HepG2 (cell line): ENCODE measurements at regions not wholly inside any gene's neighbourhood (a gene's known extent, or its start where the extent isn't known, plus 50 kb on each side); places are given as distances from the start of the nearest gene placed in this dataset.

Experiments
- ATAC-seq: fragments of 200-7000 bp; cut with Tn5 transposase; 3 replicates; pipeline ENCODE4 v1.9.1; 2020; ENCODE audit warnings: mild to moderate bottlenecking, moderate library complexity
- BruUV-seq: library from RNA; stranded (reverse); fragments of 400-500 nt; replicated peaks from 2 replicates; lab custom pipeline; 2021; lab: Mats Ljungman, UMichigan
- CTCF ChIA-PET: fragments of 300-600 bp; formaldehyde crosslinking; extraction: SDS; loops from one replicate; lab custom pipeline; 2021; ENCODE audit warnings: low total read pairs, inconsistent platforms, low intra/inter-chr PET ratio; lab: Yijun Ruan, JAX
- POLR2A ChIA-PET: fragments of 350-600 bp; sonication (Branson Sonifier 250); formaldehyde crosslinking; loops from one replicate; lab custom pipeline; 2020; ENCODE audit warnings: antibody characterized with exemption, inconsistent platforms; lab: Yijun Ruan, JAX
- DNase-seq: peaks from one replicate; pipeline ENCODE4 v3.0.0-alpha.2; 2015; ENCODE audit warnings: low spot score
- FAIRE-seq: peaks from 3 replicates; lab custom pipeline; 2011; peaks lifted over from hg19 to GRCh38; lab: Jason Lieb, UNC
- H2AFZ ChIP-seq: one replicate; pipeline ENCODE4 v1.6.1; 2011; ENCODE audit warnings: low read length, inconsistent platforms
- H3K27ac ChIP-seq: fragments of 300-600 bp; 3 replicates; pipeline ENCODE4 v1.8.0; 2011; ENCODE audit warnings: mixed run types, mild to moderate bottlenecking, mixed read lengths, low read length, inconsistent platforms; ENCODE audit not compliant: insufficient read depth; ENCODE audit errors: extremely low read length
- H3K27me3 ChIP-seq, 2 experiments: fragments of 200-600 bp in 1 of 2; 2 replicates in 1 of 2; 3 replicates in 1 of 2; pipeline versions ENCODE4 v1.6.0 to v1.8.0; 2011; ENCODE audit warnings: low read length in 2 of 2, mild to moderate bottlenecking in 2 of 2, moderate library complexity in 2 of 2, inconsistent platforms in 1 of 2; ENCODE audit not compliant: insufficient read depth in 2 of 2, control insufficient read depth in 1 of 2
- H3K36me3 ChIP-seq, 2 experiments: fragments of 200-600 bp in 1 of 2; replicated peaks in 1 of 2; 2 replicates in 1 of 2; 3 replicates in 1 of 2; pipeline versions ENCODE4 v1.5.1 to v1.8.0; 2011; ENCODE audit warnings: low read length in 2 of 2, inconsistent platforms in 1 of 2; ENCODE audit not compliant: insufficient read depth in 2 of 2, control insufficient read depth in 1 of 2
- H3K4me1 ChIP-seq: 2 replicates; pipeline ENCODE4 v1.5.1; 2012; ENCODE audit warnings: low read length, inconsistent platforms; ENCODE audit not compliant: insufficient read depth
- H3K4me2 ChIP-seq: 2 replicates; pipeline ENCODE4 v1.6.0; 2011; ENCODE audit warnings: low read depth, low read length, inconsistent platforms
- H3K4me3 ChIP-seq, 3 experiments: fragments of 200-600 bp in 1 of 3; sonication (generic), shearing (Covaris generic) in 1 of 3; replicated peaks in 1 of 3; 2 replicates each; pipeline ENCODE4 v1.5.1; 2011 to 2016; ENCODE audit warnings: low read length in 3 of 3, inconsistent platforms in 2 of 3, low read depth in 2 of 3, mild to moderate bottlenecking in 2 of 3, control low read depth in 1 of 3, mixed read lengths in 1 of 3; ENCODE audit not compliant: insufficient read depth in 1 of 3
- H3K79me2 ChIP-seq: one replicate; pipeline ENCODE4 v1.6.1; 2011; ENCODE audit warnings: low read length, inconsistent platforms; ENCODE audit not compliant: insufficient read depth
- H3K9ac ChIP-seq: 2 replicates; pipeline ENCODE4 v1.6.0; 2011; ENCODE audit warnings: mild to moderate bottlenecking, low read depth, low read length, inconsistent platforms; ENCODE audit not compliant: insufficient read depth
- H3K9me3 ChIP-seq: 2 replicates; pipeline ENCODE4 v1.5.1; 2012; ENCODE audit warnings: mild to moderate bottlenecking, low read length
- H4K20me1 ChIP-seq: 2 replicates; pipeline ENCODE4 v1.6.0; 2011; ENCODE audit warnings: inconsistent platforms, mild to moderate bottlenecking, low read length, moderate library complexity; ENCODE audit not compliant: insufficient read depth
- AGO1 ChIP-seq: fragments of 200-400 bp; formaldehyde crosslinking; IDR thresholded peaks from 2 replicates; pipeline ENCODE4 v1.6.1; 2017; ENCODE audit warnings: mild to moderate bottlenecking, low read depth, low read length, moderate library complexity; ENCODE audit not compliant: poor library complexity, severe bottlenecking
- ARNT ChIP-seq: fragments of 450-650 bp; IDR thresholded peaks from 2 replicates; pipeline ENCODE4 v1.6.1; 2017
- CHD4 ChIP-seq: fragments of 200-600 bp; sonication (generic); IDR thresholded peaks from 2 replicates; pipeline ENCODE4 v1.7.0; 2017; ENCODE audit warnings: mild to moderate bottlenecking, low read length, borderline replicate concordance
- GATAD1 ChIP-seq: IDR thresholded peaks from 2 replicates; pipeline ENCODE4 v1.6.1; 2016; ENCODE audit warnings: missing genetic modification reagents, missing compliant biosample characterization
- KDM1A ChIP-seq: IDR thresholded peaks from 2 replicates; pipeline ENCODE4 v1.6.1; 2016; ENCODE audit warnings: missing compliant biosample characterization
- MATR3 ChIP-seq: sonication (generic); formaldehyde crosslinking; IDR thresholded peaks from 2 replicates; pipeline ENCODE4 v1.4.0; 2020; ENCODE audit warnings: missing genetic modification reagents
- NCOR1 ChIP-seq: fragments of 200-600 bp; sonication (generic); IDR thresholded peaks from 2 replicates; pipeline ENCODE4 v1.7.0; 2017; ENCODE audit warnings: antibody characterized with exemption, low read length, borderline replicate concordance
- NONO ChIP-seq, 2 experiments: fragments of 450-650 bp in 1 of 2; sonication (generic) in 1 of 2; formaldehyde crosslinking in 1 of 2; IDR thresholded peaks in 1 of 2; conservative IDR thresholded peaks in 1 of 2; 2 replicates each; pipeline versions ENCODE4 v1.6.1 to v1.8.0; 2017 to 2022; ENCODE audit warnings: mild to moderate bottlenecking in 1 of 2, missing genetic modification reagents in 1 of 2, moderate library complexity in 1 of 2
- NPAS2 ChIP-seq: sonication (generic); formaldehyde crosslinking; IDR thresholded peaks from 2 replicates; pipeline ENCODE4 v1.8.0; 2022; ENCODE audit warnings: mild to moderate bottlenecking, missing genetic modification reagents, borderline replicate concordance
- SMARCE1 ChIP-seq: fragments of 450-650 bp; IDR thresholded peaks from 2 replicates; pipeline ENCODE4 v1.6.1; 2017; ENCODE audit warnings: borderline replicate concordance
- ZC3H13 ChIP-seq: sonication (generic); formaldehyde crosslinking; IDR thresholded peaks from 2 replicates; pipeline ENCODE4 v1.8.1; 2023; ENCODE audit warnings: mild to moderate bottlenecking, missing genetic modification reagents, moderate library complexity
- ZNF180 ChIP-seq: sonication (generic); formaldehyde crosslinking; IDR thresholded peaks from 2 replicates; pipeline ENCODE4 v1.4.0; 2020; ENCODE audit warnings: low read depth, missing genetic modification reagents, borderline replicate concordance
- ZNF652 ChIP-seq: IDR thresholded peaks from 2 replicates; pipeline ENCODE4 v1.6.1; 2016; ENCODE audit warnings: low read depth, borderline replicate concordance
- ZNF781 ChIP-seq: sonication (generic); formaldehyde crosslinking; IDR thresholded peaks from 2 replicates; pipeline ENCODE4 v1.5.1; 2020; ENCODE audit warnings: borderline replicate concordance, mild to moderate bottlenecking, missing genetic modification reagents; ENCODE audit errors: not compliant biosample characterization
- ZNF879 ChIP-seq: sonication (generic); formaldehyde crosslinking; IDR thresholded peaks from 2 replicates; pipeline ENCODE4 v1.8.1; 2023; ENCODE audit warnings: missing genetic modification reagents
- ZSCAN12 ChIP-seq: sonication (generic); formaldehyde crosslinking; IDR thresholded peaks from 2 replicates; pipeline ENCODE4 v1.9.0; 2021; ENCODE audit warnings: mild to moderate bottlenecking, missing genetic modification reagents
- WGBS: methylation state at CpG from one replicate; pipeline ENCODE4 v1.1.6; 2017; ENCODE audit warnings: low lambda C conversion rate; 5-methylcytosine and 5-hydroxymethylcytosine counted together
- in situ Hi-C: cut with HindIII; loops from 2 replicates; pipeline ENCODE4 v1.10.0; 2017; ENCODE audit warnings: low pct_unique_long_range_greater_than_20kb; ENCODE audit not compliant: extremely low pct_ligation_motif_present
- intact Hi-C: fragments of 100-400 bp; cut with micrococcal nuclease; formaldehyde crosslinking; loops from one replicate; pipeline ENCODE4 v1.10.0; 2022; ENCODE audit not compliant: unreplicated experiment
- TF ChIP-seq, protein P1 (sequence below): sonication (generic); formaldehyde crosslinking; IDR thresholded peaks from 2 replicates; pipeline ENCODE4 v1.4.0; 2020; ENCODE audit warnings: missing genetic modification reagents
- TF ChIP-seq, protein P2 (sequence below): IDR thresholded peaks from 2 replicates; pipeline ENCODE4 v1.6.1; 2016; ENCODE audit warnings: low read depth, borderline replicate concordance
- TF ChIP-seq, protein P3 (sequence below): sonication (generic); formaldehyde crosslinking; IDR thresholded peaks from 2 replicates; pipeline ENCODE4 v1.4.0; 2020; ENCODE audit warnings: missing genetic modification reagents

DNA sequence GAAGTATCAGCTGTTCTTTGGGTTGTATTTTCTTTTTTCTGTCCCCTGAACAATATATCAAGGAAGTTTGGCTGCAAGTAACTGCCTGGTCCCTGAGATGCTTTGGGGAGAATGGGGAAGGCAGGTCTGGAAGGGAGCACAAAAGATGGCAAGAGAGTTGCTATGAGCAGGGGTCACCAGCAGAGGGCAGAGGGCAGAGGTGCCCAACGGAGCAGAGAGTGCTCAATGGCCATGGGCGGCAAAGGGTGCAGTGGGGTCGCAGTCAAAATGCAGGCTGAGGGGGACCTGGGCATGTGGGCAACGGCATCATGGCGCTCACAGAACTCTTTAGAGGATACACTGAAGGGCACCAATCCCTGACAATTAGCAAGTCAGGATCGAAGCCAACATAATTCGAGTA, 107.7 kb upstream of the ATP8B1 start (continued):
- no peak for TF ChIP-seq GATAD1 (CRISPR knock-in tag)
- no peak for TF ChIP-seq AGO1
- TF ChIP-seq ZC3H13 = no peak
- TF ChIP-seq ZNF781 (CRISPR knock-in tag) = no peak

DNA sequence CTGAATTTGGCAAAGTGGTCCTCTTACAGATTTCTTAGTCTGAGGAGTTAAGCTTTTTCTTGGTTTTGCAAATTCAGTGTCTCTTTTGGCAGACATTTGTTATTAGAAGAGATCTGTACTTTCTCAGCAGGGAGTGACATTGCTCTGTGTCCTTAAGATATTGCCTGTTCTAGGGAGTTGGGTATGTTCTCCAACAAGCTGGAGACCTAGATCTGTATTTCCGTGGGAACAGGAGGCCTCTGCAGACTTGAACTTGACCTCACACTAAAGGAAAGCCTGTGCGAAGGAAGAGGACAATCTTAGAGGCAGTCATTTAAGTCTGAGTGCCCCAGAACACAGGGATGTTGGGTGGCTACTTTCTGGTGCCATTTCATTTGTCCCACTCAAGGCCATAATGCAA, 107.0 kb upstream of the ATP8B1 start:
- in situ Hi-C loops (loop anchor here (25.0 kb wide), 1 partner anchor 852 kb away; no protein-coding TSS in a partner anchor), intact Hi-C loops (no loop called here)
- Histone ChIP-seq H3K9ac (no peak overlapping the region), H3K4me2 (no peak overlapping the region), H3K79me2 (no peaks in the 10 kb centered on the region), H2AFZ (no peak overlapping the region), H4K20me1 (no peaks in the 10 kb centered on the region), H3K27me3 (0 out of 5 replicates have a peak, but pooled peaks cover 0 to 7% of the 10 kb centered on the region in 2 experiments), H3K4me1 (peaks cover 5% of the 10 kb centered on the region; the same call in 1 of the 2 replicates), H3K27ac (no peak overlapping the region), H3K9me3 (no peaks in the 10 kb centered on the region), H3K4me3 (no peak overlapping the region), H3K36me3 (no peaks in the 10 kb centered on the region)
- WGBS = 43% methylated on average over 2 of the region's 2 CpGs
- CTCF ChIA-PET = no interaction called here
- ATAC-seq (no peak), DNase-seq (no peak), FAIRE-seq (no peak)
- BruUV-seq = no TSS peak
- POLR2A ChIA-PET = no interaction called here
- TF ChIP-seq CHD4 (no peak), NPAS2 (CRISPR knock-in tag) (no peak), KDM1A (CRISPR knock-in tag) (no peak), ZNF879 (CRISPR knock-in tag) (no peak), ZNF180 (CRISPR knock-in tag) (no peak), NCOR1 (no peak), ZSCAN12 (CRISPR knock-in tag) (no peak), NONO (IDR thresholded peaks at IDR 0.05) (no peak), NONO (CRISPR knock-in tag; conservative IDR thresholded peaks at IDR 0.05) (no peak), MATR3 (CRISPR knock-in tag) (no peak), ZNF652 (no peak), ARNT (no peak), SMARCE1 (no peak)
- TF ChIP-seq, protein P1, sequence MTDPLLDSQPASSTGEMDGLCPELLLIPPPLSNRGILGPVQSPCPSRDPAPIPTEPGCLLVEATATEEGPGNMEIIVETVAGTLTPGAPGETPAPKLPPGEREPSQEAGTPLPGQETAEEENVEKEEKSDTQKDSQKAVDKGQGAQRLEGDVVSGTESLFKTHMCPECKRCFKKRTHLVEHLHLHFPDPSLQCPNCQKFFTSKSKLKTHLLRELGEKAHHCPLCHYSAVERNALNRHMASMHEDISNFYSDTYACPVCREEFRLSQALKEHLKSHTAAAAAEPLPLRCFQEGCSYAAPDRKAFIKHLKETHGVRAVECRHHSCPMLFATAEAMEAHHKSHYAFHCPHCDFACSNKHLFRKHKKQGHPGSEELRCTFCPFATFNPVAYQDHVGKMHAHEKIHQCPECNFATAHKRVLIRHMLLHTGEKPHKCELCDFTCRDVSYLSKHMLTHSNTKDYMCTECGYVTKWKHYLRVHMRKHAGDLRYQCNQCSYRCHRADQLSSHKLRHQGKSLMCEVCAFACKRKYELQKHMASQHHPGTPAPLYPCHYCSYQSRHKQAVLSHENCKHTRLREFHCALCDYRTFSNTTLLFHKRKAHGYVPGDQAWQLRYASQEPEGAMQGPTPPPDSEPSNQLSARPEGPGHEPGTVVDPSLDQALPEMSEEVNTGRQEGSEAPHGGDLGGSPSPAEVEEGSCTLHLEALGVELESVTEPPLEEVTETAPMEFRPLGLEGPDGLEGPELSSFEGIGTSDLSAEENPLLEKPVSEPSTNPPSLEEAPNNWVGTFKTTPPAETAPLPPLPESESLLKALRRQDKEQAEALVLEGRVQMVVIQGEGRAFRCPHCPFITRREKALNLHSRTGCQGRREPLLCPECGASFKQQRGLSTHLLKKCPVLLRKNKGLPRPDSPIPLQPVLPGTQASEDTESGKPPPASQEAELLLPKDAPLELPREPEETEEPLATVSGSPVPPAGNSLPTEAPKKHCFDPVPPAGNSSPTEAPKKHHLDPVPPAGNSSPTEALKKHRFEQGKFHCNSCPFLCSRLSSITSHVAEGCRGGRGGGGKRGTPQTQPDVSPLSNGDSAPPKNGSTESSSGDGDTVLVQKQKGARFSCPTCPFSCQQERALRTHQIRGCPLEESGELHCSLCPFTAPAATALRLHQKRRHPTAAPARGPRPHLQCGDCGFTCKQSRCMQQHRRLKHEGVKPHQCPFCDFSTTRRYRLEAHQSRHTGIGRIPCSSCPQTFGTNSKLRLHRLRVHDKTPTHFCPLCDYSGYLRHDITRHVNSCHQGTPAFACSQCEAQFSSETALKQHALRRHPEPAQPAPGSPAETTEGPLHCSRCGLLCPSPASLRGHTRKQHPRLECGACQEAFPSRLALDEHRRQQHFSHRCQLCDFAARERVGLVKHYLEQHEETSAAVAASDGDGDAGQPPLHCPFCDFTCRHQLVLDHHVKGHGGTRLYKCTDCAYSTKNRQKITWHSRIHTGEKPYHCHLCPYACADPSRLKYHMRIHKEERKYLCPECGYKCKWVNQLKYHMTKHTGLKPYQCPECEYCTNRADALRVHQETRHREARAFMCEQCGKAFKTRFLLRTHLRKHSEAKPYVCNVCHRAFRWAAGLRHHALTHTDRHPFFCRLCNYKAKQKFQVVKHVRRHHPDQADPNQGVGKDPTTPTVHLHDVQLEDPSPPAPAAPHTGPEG (CRISPR knock-in tag) = no peak
- TF ChIP-seq, protein P2, sequence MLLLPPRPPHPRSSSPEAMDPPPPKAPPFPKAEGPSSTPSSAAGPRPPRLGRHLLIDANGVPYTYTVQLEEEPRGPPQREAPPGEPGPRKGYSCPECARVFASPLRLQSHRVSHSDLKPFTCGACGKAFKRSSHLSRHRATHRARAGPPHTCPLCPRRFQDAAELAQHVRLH (CRISPR knock-in tag) = no peak
- TF ChIP-seq, protein P3, sequence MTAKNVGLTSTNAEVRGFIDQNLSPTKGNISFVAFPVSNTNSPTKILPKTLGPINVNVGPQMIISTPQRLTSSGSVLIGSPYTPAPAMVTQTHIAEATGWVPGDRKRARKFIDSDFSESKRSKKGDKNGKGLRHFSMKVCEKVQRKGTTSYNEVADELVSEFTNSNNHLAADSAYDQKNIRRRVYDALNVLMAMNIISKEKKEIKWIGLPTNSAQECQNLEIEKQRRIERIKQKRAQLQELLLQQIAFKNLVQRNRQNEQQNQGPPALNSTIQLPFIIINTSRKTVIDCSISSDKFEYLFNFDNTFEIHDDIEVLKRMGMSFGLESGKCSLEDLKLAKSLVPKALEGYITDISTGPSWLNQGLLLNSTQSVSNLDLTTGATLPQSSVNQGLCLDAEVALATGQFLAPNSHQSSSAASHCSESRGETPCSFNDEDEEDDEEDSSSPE (CRISPR knock-in tag) = no peak
